Fibroblast of lung (primary cell): ENCODE measurements at regions not wholly inside any gene's neighbourhood (a gene's known extent, or its start where the extent isn't known, plus 50 kb on each side); places are given as distances from the start of the nearest gene placed in this dataset.

Experiments used
- CTCF ChIP-seq, 2 donors: IDR thresholded peaks in 1 of 2; conservative IDR thresholded peaks in 1 of 2; 1 replicate in 1 of 2; 2 replicates in 1 of 2; pipeline ENCODE4 v1.5.1; 2011 to 2012; ENCODE audit warnings: low read length in 2 of 2, control low read depth in 1 of 2, inconsistent platforms in 1 of 2, low read depth in 1 of 2, mild to moderate bottlenecking in 1 of 2
- EZH2 ChIP-seq: IDR thresholded peaks from 2 replicates; pipeline ENCODE4 v1.5.1; 2012; ENCODE audit warnings: low read length, control low read depth, mild to moderate bottlenecking; ENCODE audit errors: missing control alignments

GRCh38 chr10:2913474-2913873 lies 153.9 kb upstream of the PFKP start:
- no peak for TF ChIP-seq CTCF (conservative IDR thresholded peaks at IDR 0.05 in 1 of 2, IDR thresholded peaks at IDR 0.05 in 1 of 2; ENCODE audit: low read depth in 1 of 2, low read length in 2 of 2)
- TF ChIP-seq EZH2 = no peak
